Smooth muscle cell (in vitro differentiated cells): ENCODE measurements at regions not wholly inside any gene's neighbourhood (a gene's known extent, or its start where the extent isn't known, plus 50 kb on each side); places are given as distances from the start of the nearest gene placed in this dataset.

Experiments used
- DNase-seq: peaks from one replicate; lab custom pipeline; 2025; ENCODE audit not compliant: unreplicated experiment; lab: John Stamatoyannopoulos, UW
- H2AFZ ChIP-seq: fragments of 200-600 bp; sonication (generic); 2 replicates; pipeline ENCODE4 v1.6.0; 2016; ENCODE audit warnings: antibody characterized with exemption, low read depth, mild to moderate bottlenecking
- H3F3A ChIP-seq: fragments of 200-600 bp; sonication (generic); 2 replicates; pipeline ENCODE4 v1.6.0; 2017; ENCODE audit warnings: antibody characterized with exemption, low read depth
- H3K27ac ChIP-seq: fragments of 200-600 bp; sonication (generic); 2 replicates; pipeline ENCODE4 v1.5.1; 2016; ENCODE audit warnings: low read depth, mild to moderate bottlenecking
- H3K27me3 ChIP-seq: fragments of 200-600 bp; sonication (generic); 2 replicates; pipeline ENCODE4 v1.6.1; 2016; ENCODE audit warnings: low read depth, mild to moderate bottlenecking
- H3K36me3 ChIP-seq: fragments of 200-600 bp; sonication (generic); 2 replicates; pipeline ENCODE4 v1.5.1; 2016; ENCODE audit warnings: low read depth
- H3K4me1 ChIP-seq: fragments of 200-600 bp; sonication (generic); 2 replicates; pipeline ENCODE4 v1.5.1; 2016; ENCODE audit warnings: low read depth
- H3K4me2 ChIP-seq: fragments of 200-600 bp; sonication (generic); 2 replicates; pipeline ENCODE4 v1.6.0; 2016; ENCODE audit warnings: mild to moderate bottlenecking
- H3K4me3 ChIP-seq: fragments of 200-600 bp; sonication (generic); 2 replicates; pipeline ENCODE4 v1.5.1; 2016; ENCODE audit warnings: mild to moderate bottlenecking
- H3K79me2 ChIP-seq: fragments of 200-600 bp; sonication (generic); 2 replicates; pipeline ENCODE4 v1.6.0; 2016; ENCODE audit warnings: low read depth, mild to moderate bottlenecking
- H3K9ac ChIP-seq: fragments of 200-600 bp; sonication (generic); 2 replicates; pipeline ENCODE4 v1.6.0; 2016; ENCODE audit warnings: low read depth
- H3K9me3 ChIP-seq: fragments of 200-600 bp; sonication (generic); replicated peaks from 2 replicates; pipeline ENCODE4 v1.5.1; 2016; ENCODE audit warnings: low read depth
- H4K20me1 ChIP-seq: fragments of 200-600 bp; sonication (generic); 2 replicates; pipeline ENCODE4 v1.6.0; 2016; ENCODE audit warnings: low read depth
- CTCF ChIP-seq: fragments of 200-600 bp; sonication (generic); IDR thresholded peaks from 2 replicates; pipeline ENCODE4 v1.5.1; 2017; ENCODE audit warnings: borderline replicate concordance, mild to moderate bottlenecking, antibody characterized with exemption; ENCODE audit not compliant: insufficient read depth, poor library complexity, severe bottlenecking
- WGBS: methylation state at CpG from one replicate; pipeline ENCODE4 v1.1.7; 2016; ENCODE audit warnings: low lambda C conversion rate; 5-methylcytosine and 5-hydroxymethylcytosine counted together

GRCh38 chr2:101559551-101559950 is 84.6 kb upstream of the RFX8 start:
- WGBS: 81% methylated on average over 7 of the region's 7 CpGs
- Histone ChIP-seq H3K9ac (no peak overlapping the region), H3F3A (no peaks in the 10 kb centered on the region), H3K27me3 (no peaks in the 10 kb centered on the region), H4K20me1 (no peaks in the 10 kb centered on the region), H3K4me2 (peak overlapping the region; percentile 18), H3K27ac (peak overlapping the region; percentile 62), H3K9me3 (no peaks in the 10 kb centered on the region), H3K4me3 (no peak overlapping the region), H3K4me1 (no peaks in the 10 kb centered on the region), H3K36me3 (no peaks in the 10 kb centered on the region), H2AFZ (no peak overlapping the region), H3K79me2 (no peaks in the 10 kb centered on the region)
- TF ChIP-seq CTCF: no peak
- no peak for DNase-seq

- H3K27me3 ChIP-seq: no peaks in the 10 kb centered on the region
- no peak for TF ChIP-seq CTCF
- H2AFZ ChIP-seq: no peak overlapping the region
- no peaks in the 10 kb centered on the region for H4K20me1 ChIP-seq
- no peaks in the 10 kb centered on the region for H3K36me3 ChIP-seq
- WGBS: 45% methylated on average over 9 of the region's 9 CpGs
- H3K9me3 ChIP-seq: no peaks in the 10 kb centered on the region
- H3K4me2 ChIP-seq: peak overlapping the region; percentile 37
- no peaks in the 10 kb centered on the region for H3K79me2 ChIP-seq
- no peak overlapping the region for H3K9ac ChIP-seq
- no peaks in the 10 kb centered on the region for H3F3A ChIP-seq
- no peak for DNase-seq
- H3K4me3 ChIP-seq: no peak overlapping the region
- peak overlapping the region; percentile 62 for H3K27ac ChIP-seq
- H3K4me1 ChIP-seq: no peaks in the 10 kb centered on the region
These were observed 84.0 kb upstream of the RFX8 start for GRCh38 chr2:101558740-101559525.

GRCh38 chr2:101556033-101556459 is 81.1 kb upstream of the RFX8 start:
- H3K79me2 ChIP-seq: no peaks in the 10 kb centered on the region
- WGBS: 67% methylated on average over 7 of the region's 7 CpGs
- no peak for TF ChIP-seq CTCF

More at GRCh38 chr2:101556033-101556459, 81.1 kb upstream of the RFX8 start:
- Histone ChIP-seq H3K4me1 (no peaks in the 10 kb centered on the region), H4K20me1 (no peaks in the 10 kb centered on the region), H3F3A (no peaks in the 10 kb centered on the region), H2AFZ (no peak overlapping the region), H3K9ac (no peak overlapping the region), H3K36me3 (no peaks in the 10 kb centered on the region), H3K4me3 (no peak overlapping the region), H3K27me3 (no peaks in the 10 kb centered on the region), H3K27ac (no peak overlapping the region), H3K9me3 (no peaks in the 10 kb centered on the region), H3K4me2 (no peak overlapping the region)
- no peak for DNase-seq
